ENCODE measurements at regions not wholly inside any gene's neighbourhood (a gene's known extent, or its start where the extent isn't known, plus 50 kb on each side); places are given as distances from the start of the nearest gene placed in this dataset.
"Not testable (repeated sequence)": the region's sequence is repeated elsewhere in the genome, so short reads cannot be mapped to it uniquely, and the experiment has no call there.

DNA sequence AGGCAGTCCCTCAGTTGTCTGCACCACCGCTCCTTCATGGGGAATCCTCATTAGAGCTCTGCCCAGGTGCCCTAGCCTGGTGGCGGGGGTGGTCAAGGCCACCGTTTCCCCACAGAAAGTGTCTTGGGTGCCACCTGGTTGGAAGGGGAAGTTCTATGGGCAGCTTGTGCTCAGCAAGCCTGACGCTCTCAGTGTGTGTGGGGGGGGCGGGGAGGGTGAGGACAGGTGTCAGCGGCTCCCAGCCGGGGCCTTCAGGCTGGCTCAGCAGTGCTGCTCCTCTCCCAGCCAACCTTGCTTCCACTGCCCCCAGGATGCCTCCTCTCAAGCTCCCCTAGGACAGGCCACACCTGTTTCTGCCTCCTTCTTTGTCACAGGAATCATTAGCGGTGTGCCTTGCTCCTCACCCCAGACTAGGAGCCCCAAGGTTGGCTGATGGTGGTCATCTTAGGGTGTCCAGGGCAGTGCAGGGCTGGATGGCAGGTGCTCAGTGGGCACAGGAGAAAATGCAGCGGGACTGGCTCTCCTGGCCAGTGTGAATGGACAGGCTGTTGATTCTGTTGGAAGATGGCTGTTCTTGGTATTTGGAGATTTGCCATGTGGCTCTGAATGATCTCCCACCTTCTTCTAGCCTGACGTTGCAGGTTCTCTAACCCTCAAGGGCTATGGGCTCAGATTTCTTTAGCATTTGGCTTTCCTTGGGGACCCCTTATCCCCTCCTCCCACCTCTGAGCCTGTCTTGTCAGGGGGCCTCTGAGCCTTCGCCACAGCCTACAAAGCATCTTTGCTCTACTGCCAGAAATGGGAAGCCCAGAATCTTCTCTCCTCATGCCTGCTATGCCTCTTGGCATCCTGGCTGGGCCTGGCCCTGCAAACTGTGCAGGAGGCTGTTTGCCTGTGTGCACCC is 185.8 kb upstream of the HS6ST1 start:
- in situ Hi-C loops (cut with HindIII; ENCODE audit: low pct_unique_long_range_greater_than_20kb, low sequenced_read_pairs): no loop called here
- no peak for DNase-seq (ENCODE audit: low read depth)

DNA sequence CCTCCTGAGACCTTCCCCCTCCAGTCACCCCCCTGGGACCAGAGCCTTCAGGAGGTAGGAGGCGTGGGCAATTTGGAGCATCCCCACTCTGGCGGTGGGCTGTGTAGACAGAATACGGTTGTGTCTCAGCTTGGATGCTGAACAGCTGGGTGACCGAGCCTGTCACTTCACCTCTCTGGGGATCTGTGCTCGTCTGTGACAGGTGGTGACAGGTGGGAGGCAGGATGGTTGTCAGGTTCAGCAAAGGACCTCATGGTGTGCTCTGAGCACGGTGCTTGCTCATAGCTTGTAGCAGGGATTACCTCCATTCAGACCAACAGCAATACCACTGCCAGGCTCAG is 186.5 kb upstream of the HS6ST1 start:
- in situ Hi-C loops (cut with HindIII; ENCODE audit: low pct_unique_long_range_greater_than_20kb, low sequenced_read_pairs): no loop called here
- DNase-seq (ENCODE audit: low read depth): no peak

DNA sequence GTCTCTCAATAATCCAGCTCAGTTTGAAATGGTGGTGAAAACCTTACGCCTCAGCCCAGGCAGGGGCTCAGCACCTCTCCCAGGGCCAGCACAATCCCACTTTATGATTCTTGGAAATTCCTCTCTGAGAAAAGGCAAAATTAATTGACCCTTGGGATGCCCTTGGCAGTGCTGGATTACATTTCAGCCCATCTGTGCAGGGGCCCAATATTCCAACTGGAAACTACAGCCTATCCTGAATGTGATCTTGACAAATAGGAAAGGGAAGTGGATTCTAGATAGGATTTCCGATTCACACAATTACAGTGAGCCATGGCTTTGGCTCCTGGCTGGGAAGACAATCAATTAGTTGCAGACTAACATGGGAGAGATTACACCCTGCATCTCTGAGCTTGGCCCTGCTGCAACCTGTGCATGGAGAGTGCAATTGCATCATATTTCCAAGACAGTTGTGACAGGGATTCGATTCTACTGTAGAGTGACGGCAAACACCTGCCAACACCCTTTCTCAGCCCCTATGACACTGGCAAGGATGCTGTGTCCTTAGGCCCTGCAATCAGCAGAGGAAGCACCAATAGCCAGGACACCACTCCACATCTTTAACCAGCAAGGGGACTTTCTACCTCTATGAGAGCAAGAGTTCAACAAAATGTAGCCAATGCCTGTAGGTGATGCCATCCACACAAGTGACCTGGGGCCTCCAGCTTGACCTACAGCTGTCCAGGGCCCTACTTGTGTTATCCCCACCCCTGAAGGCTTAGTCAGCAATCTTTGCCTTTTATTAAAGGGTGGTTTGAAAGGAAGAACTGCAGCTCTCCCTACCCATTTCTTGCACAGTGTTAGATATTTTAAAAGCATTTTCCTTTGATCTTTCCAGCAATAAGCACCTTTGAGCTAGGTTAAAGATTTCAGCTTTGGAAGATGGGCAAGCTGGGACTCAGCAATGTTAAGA is 187.2 kb upstream of the HS6ST1 start:
- DNase-seq (ENCODE audit: low read depth): no peak
- in situ Hi-C loops (cut with HindIII; ENCODE audit: low pct_unique_long_range_greater_than_20kb, low sequenced_read_pairs): no loop called here

- in situ Hi-C loops (cut with HindIII; ENCODE audit: low pct_unique_long_range_greater_than_20kb, low sequenced_read_pairs): no loop called here
- no peak for DNase-seq (ENCODE audit: low read depth)
Observed at GRCh38 chr2:128506534-128506933, 187.9 kb upstream of the HS6ST1 start.

- in situ Hi-C loops (cut with HindIII; ENCODE audit: low pct_unique_long_range_greater_than_20kb, low sequenced_read_pairs): no loop called here
- no peak for DNase-seq (ENCODE audit: low read depth)
Observed at GRCh38 chr2:128510701-128511397, 192.2 kb upstream of the HS6ST1 start.

GRCh38 chr2:128511731-128512378 is 193.2 kb upstream of the HS6ST1 start:
- no peak for DNase-seq (ENCODE audit: low read depth)
- in situ Hi-C loops (cut with HindIII; ENCODE audit: low pct_unique_long_range_greater_than_20kb, low sequenced_read_pairs): no loop called here

GRCh38 chr2:128512379-128513115 is 193.9 kb upstream of the HS6ST1 start:
- in situ Hi-C loops (cut with HindIII; ENCODE audit: low pct_unique_long_range_greater_than_20kb, low sequenced_read_pairs): no loop called here
- DNase-seq (ENCODE audit: low read depth): no peak

- in situ Hi-C loops (cut with HindIII; ENCODE audit: low pct_unique_long_range_greater_than_20kb, low sequenced_read_pairs): no loop called here
Observed at GRCh38 chr2:128513116-128513960, 194.7 kb upstream of the HS6ST1 start.

GRCh38 chr2:128513961-128514283 is 195.3 kb upstream of the HS6ST1 start:
- DNase-seq (ENCODE audit: low read depth): no peak
- in situ Hi-C loops (cut with HindIII; ENCODE audit: low pct_unique_long_range_greater_than_20kb, low sequenced_read_pairs): no loop called here

More at GRCh38 chr2:128513116-128513960, 194.7 kb upstream of the HS6ST1 start:
- DNase-seq (ENCODE audit: low read depth): no peak

GRCh38 chr2:128514555-128514955 is 195.9 kb upstream of the HS6ST1 start:
- in situ Hi-C loops (cut with HindIII; ENCODE audit: low pct_unique_long_range_greater_than_20kb, low sequenced_read_pairs): no loop called here
- no peak for DNase-seq (ENCODE audit: low read depth)

GRCh38 chr2:128516938-128517337 is 198.3 kb upstream of the HS6ST1 start:
- in situ Hi-C loops (cut with HindIII; ENCODE audit: low pct_unique_long_range_greater_than_20kb, low sequenced_read_pairs): no loop called here

DNA sequence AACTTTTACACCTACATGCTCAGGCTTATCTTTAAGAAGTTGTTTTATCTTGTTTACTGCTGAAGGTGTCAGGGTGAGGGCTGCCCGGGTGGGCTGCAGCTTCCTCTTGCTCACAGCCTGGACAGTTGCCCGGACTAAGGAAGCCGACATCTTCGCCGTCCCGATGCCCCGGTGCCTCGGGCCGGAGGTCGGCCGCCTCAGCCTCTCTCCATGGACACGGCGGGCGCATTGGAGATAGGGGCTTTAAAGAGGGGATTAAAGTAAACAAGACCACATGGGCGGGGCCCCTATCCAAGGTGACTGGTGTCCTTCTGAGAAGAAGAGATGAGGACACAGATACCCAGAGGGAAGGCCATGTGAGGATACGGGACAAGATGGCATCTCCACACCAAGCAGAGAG is 200.4 kb upstream of the HS6ST1 start:
- in situ Hi-C loops (cut with HindIII; ENCODE audit: low pct_unique_long_range_greater_than_20kb, low sequenced_read_pairs); DNase-seq (ENCODE audit: low read depth): not testable (repeated sequence)

More at GRCh38 chr2:128516938-128517337, 198.3 kb upstream of the HS6ST1 start:
- no peak for DNase-seq (ENCODE audit: low read depth)

DNA sequence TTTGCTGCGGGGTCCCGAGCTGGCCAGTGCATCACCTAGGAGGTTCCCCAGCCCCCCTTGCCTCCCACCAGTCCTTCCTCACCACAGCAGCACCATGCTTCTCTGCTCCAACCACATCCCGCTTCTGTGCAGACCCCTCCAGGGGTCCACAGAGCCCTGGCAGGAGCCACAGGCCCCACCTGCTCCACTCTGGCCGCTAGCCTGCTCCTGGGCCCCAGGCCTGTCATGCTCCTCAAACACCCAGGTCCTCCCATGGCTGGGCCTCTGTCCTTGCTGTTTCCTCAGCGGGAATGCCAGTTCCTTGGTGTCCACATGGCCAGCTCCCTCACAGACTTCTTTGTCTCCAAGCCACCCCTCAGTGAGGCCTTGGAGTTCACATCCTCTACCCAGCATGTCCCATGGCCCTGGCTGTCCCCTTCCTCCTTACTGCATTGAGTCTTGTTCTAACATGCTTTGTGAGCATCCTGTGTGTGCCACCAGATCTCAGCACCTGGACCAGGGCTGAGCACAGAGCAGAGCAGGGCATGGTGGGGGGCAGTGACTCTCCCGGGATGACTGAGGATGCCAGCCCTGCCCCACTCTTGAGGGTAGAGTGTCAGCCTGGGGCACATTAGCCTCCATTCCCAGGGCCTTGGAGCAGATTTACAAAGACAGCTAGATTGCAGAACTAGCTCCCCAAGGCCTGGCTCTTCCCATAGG is 201.0 kb upstream of the HS6ST1 start:
- in situ Hi-C loops (cut with HindIII; ENCODE audit: low pct_unique_long_range_greater_than_20kb, low sequenced_read_pairs): no loop called here
- DNase-seq (ENCODE audit: low read depth): no peak

DNA sequence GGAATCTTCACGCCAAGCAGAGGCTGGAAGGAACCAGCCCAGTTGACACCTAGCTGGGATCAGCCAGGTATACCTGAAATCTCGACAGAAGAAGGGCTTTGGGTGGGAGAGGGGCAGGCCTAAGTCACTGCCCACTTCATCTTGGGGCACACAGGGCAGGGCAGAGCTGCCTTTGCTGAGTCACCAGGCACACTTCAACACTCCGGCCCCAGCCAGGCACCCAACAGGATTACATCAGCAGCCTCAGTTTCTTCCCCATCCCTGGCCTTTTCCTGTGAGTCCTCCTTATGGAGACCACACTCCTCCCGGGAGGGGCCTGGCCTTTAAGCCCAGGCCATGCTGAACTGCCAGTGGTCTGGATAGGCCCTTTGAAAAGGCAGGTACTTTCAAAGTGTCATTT is 201.7 kb upstream of the HS6ST1 start:
- DNase-seq (ENCODE audit: low read depth): no peak
- in situ Hi-C loops (cut with HindIII; ENCODE audit: low pct_unique_long_range_greater_than_20kb, low sequenced_read_pairs): no loop called here

DNA sequence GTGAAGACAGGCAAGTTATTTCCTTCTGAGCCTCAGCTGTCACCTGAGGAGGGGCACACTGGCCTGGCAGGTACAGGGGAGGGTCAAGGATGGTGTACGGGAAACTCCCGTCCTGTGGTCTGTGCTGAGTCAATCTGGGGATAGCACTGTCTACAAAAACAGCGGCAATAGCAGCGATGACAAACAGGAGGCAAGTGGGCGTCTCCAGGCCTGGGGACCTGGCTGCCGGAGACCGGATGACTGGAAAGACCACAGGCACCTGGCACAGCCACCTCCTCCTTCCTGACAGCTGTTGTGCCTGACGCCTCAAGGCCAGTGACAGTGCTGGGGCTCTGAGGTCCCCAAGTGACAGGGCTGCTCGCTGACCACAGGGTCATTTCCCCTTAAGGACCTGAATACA is 202.1 kb upstream of the HS6ST1 start:
- in situ Hi-C loops (cut with HindIII; ENCODE audit: low pct_unique_long_range_greater_than_20kb, low sequenced_read_pairs): no loop called here
- DNase-seq (ENCODE audit: low read depth): no peak

GRCh38 chr2:128521482-128521881 is 202.8 kb upstream of the HS6ST1 start:
- DNase-seq (ENCODE audit: low read depth): no peak
- in situ Hi-C loops (cut with HindIII; ENCODE audit: low pct_unique_long_range_greater_than_20kb, low sequenced_read_pairs): no loop called here

All from Caki2 (cell line).